MCF 10A (cell line): ENCODE measurements at regions not wholly inside any gene's neighbourhood (a gene's known extent, or its start where the extent isn't known, plus 50 kb on each side); places are given as distances from the start of the nearest gene placed in this dataset.

Source experiments
- BruUV-seq: library from RNA; stranded (reverse); fragments of 400-500 nt; replicated peaks from 2 replicates; lab custom pipeline; 2021; lab: Mats Ljungman, UMichigan
- CTCF ChIA-PET: fragments of 300-600 bp; sonication (Branson Sonifier 250); formaldehyde crosslinking; extraction: SDS; loops from one replicate; lab custom pipeline; 2021; ENCODE audit warnings: antibody characterized with exemption, inconsistent platforms; lab: Yijun Ruan, JAX
- POLR2A ChIA-PET: fragments of 300-600, 350-650 bp; sonication (Branson Sonifier 250); formaldehyde crosslinking; extraction: SDS; loops from one replicate; lab custom pipeline; 2020; ENCODE audit warnings: antibody characterized with exemption, inconsistent platforms; lab: Yijun Ruan, JAX
- DNase-seq: peaks from one replicate; pipeline ENCODE4 v3.0.0-alpha.2; 2018; ENCODE audit not compliant: unreplicated experiment
- H3K27ac Mint-ChIP-seq: one replicate; pipeline ENCODE4 v1.8.0; 2022; ENCODE audit warnings: mild to moderate bottlenecking, low read depth, mixed read lengths; ENCODE audit not compliant: unreplicated experiment
- H3K27me3 Mint-ChIP-seq: one replicate; pipeline ENCODE4 v1.8.0; 2022; ENCODE audit warnings: mixed read lengths; ENCODE audit not compliant: insufficient read depth, unreplicated experiment
- H3K36me3 Mint-ChIP-seq: one replicate; pipeline ENCODE4 v1.8.0; 2022; ENCODE audit warnings: mild to moderate bottlenecking, moderate library complexity, mixed read lengths; ENCODE audit not compliant: insufficient read depth, unreplicated experiment
- H3K4me1 Mint-ChIP-seq: one replicate; pipeline ENCODE4 v1.8.0; 2022; ENCODE audit warnings: mixed read lengths; ENCODE audit not compliant: insufficient read depth, unreplicated experiment
- H3K4me3 Mint-ChIP-seq: one replicate; pipeline ENCODE4 v1.8.0; 2022; ENCODE audit warnings: mild to moderate bottlenecking, moderate library complexity, mixed read lengths; ENCODE audit not compliant: unreplicated experiment
- H3K9me3 Mint-ChIP-seq: one replicate; pipeline ENCODE4 v1.8.0; 2022; ENCODE audit warnings: mixed read lengths; ENCODE audit not compliant: unreplicated experiment
- CTCF ChIP-seq: fragments of 200-600 bp; IDR thresholded peaks from one replicate; pipeline ENCODE4 v1.8.0; 2022; ENCODE audit warnings: antibody characterized with exemption, mild to moderate bottlenecking; ENCODE audit not compliant: unreplicated experiment
- intact Hi-C: fragments of 100-400 bp; cut with micrococcal nuclease; formaldehyde crosslinking; loops from 2 replicates; pipeline ENCODE4 v1.14.1; 2022

- Mint-ChIP-seq H3K4me3 (no peak overlapping the region), H3K4me1 (peaks cover 19% of the 10 kb centered on the region), H3K27me3 (no peaks in the 10 kb centered on the region), H3K9me3 (no peaks in the 10 kb centered on the region), H3K27ac (no peak overlapping the region), H3K36me3 (no peaks in the 10 kb centered on the region)
- no TSS peak for BruUV-seq
- TF ChIP-seq CTCF, result no peak
- intact Hi-C loops, result loop anchor here (10.0 kb wide), 1 partner anchor 585 kb away; no protein-coding TSS in a partner anchor
- POLR2A ChIA-PET, result interaction anchor here (0.6 kb wide), 1 partner anchor 265 kb away, joined by 3 read pairs; no protein-coding TSS in a partner anchor
- no peak for DNase-seq
- CTCF ChIA-PET, result interaction anchor here (0.7 to 4.7 kb wide), 6 partner anchors 19 to 677 kb away, joined by 3 to 42 read pairs (median 3); no protein-coding TSS in a partner anchor
Observed at GRCh38 chr11:30109774-30110173, 92.9 kb upstream of the KCNA4 start.

GRCh38 chr11:30110691-30111090 is 93.9 kb upstream of the KCNA4 start:
- intact Hi-C loops, result no loop called here
- no TSS peak for BruUV-seq
- TF ChIP-seq CTCF, result no peak
- H3K9me3 Mint-ChIP-seq, result no peaks in the 10 kb centered on the region
- no peaks in the 10 kb centered on the region for H3K36me3 Mint-ChIP-seq
- peaks cover 19% of the 10 kb centered on the region for H3K4me1 Mint-ChIP-seq
- H3K27ac Mint-ChIP-seq, result no peak overlapping the region
- ChIA-PET POLR2A (no interaction called here), CTCF (interaction anchor here (0.8 to 4.7 kb wide), 4 partner anchors 18 to 219 kb away, joined by 3 to 42 read pairs (median 4); no protein-coding TSS in a partner anchor)
- H3K27me3 Mint-ChIP-seq, result no peaks in the 10 kb centered on the region
- no peak overlapping the region for H3K4me3 Mint-ChIP-seq
- no peak for DNase-seq

GRCh38 chr11:30111786-30112185 is 95.0 kb upstream of the KCNA4 start:
- Mint-ChIP-seq H3K4me3 (no peak overlapping the region), H3K27ac (no peak overlapping the region), H3K9me3 (no peaks in the 10 kb centered on the region), H3K4me1 (peaks cover 13% of the 10 kb centered on the region), H3K27me3 (no peaks in the 10 kb centered on the region), H3K36me3 (no peaks in the 10 kb centered on the region)
- BruUV-seq, result no TSS peak
- intact Hi-C loops, result no loop called here
- CTCF ChIA-PET, result interaction anchor here (1.2 kb wide), 1 partner anchor 16 kb away, joined by 3 read pairs; no protein-coding TSS in a partner anchor
- no peak for TF ChIP-seq CTCF
- no peak for DNase-seq
- POLR2A ChIA-PET, result interaction anchor here (0.7 kb wide), 2 partner anchors 202 to 1236 kb away, joined by 3 read pairs; no protein-coding TSS in a partner anchor

GRCh38 chr11:30113326-30113898 is 96.6 kb upstream of the KCNA4 start:
- H3K27ac Mint-ChIP-seq, result no peak overlapping the region
- TF ChIP-seq CTCF, result no peak
- BruUV-seq, result no TSS peak
- CTCF ChIA-PET, result interaction anchor here (0.6 to 3.3 kb wide), 4 partner anchors 12 to 295 kb away, joined by 4 to 37 read pairs (median 5); no protein-coding TSS in a partner anchor
- no peaks in the 10 kb centered on the region for H3K27me3 Mint-ChIP-seq
- peak; percentile 46 for DNase-seq
- H3K9me3 Mint-ChIP-seq, result no peaks in the 10 kb centered on the region
- intact Hi-C loops, result no loop called here
- peaks cover 3% of the 10 kb centered on the region for H3K4me1 Mint-ChIP-seq
- H3K4me3 Mint-ChIP-seq, result no peak overlapping the region
- POLR2A ChIA-PET, result no interaction called here
- no peaks in the 10 kb centered on the region for H3K36me3 Mint-ChIP-seq
